ENCODE measurements at regions not wholly inside any gene's neighbourhood (a gene's known extent, or its start where the extent isn't known, plus 50 kb on each side); places are given as distances from the start of the nearest gene placed in this dataset.

- TF ChIP-seq EZH2 (IDR thresholded peaks at IDR 0.05; ENCODE audit: borderline replicate concordance, low read length) (no peak), CTCF (conservative IDR thresholded peaks at IDR 0.05 in 1 of 2, IDR thresholded peaks at IDR 0.05 in 1 of 2; ENCODE audit: extremely low read depth in 1 of 2, insufficient read depth in 1 of 2, low read depth in 1 of 2, low read length in 2 of 2) (no peak)
Observed at GRCh38 chr5:22986281-22986680, 133.1 kb upstream of the CDH12 start.

All from mammary epithelial cell (primary cell).